ENCODE measurements at regions not wholly inside any gene's neighbourhood (a gene's known extent, or its start where the extent isn't known, plus 50 kb on each side); places are given as distances from the start of the nearest gene placed in this dataset.

DNA sequence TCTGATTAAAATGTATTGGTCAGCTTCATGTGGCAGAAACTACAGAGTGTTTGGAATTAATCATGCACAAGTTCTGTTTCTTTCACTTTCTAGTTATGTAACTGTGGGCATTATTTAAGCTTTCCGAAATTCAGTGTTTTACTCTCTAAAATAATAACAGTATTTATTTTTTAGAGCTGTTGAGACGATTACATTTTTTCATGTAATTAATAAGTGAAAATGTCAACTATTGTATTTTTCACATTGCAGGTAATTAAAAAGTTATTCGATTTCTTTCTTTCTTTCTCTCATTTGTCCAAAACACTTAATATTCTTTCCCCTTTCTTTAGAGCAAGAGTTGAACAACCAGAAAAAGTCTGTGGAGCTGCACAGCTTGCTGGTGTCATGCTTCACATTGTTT lies 559.4 kb upstream of the PCDH20 start:
- DNase-seq (ENCODE audit: low read depth) (no peak), FAIRE-seq (no peak)
- H3K4me1 ChIP-seq (ENCODE audit: insufficient read depth, low read length), result no peaks in the 10 kb centered on the region

DNA sequence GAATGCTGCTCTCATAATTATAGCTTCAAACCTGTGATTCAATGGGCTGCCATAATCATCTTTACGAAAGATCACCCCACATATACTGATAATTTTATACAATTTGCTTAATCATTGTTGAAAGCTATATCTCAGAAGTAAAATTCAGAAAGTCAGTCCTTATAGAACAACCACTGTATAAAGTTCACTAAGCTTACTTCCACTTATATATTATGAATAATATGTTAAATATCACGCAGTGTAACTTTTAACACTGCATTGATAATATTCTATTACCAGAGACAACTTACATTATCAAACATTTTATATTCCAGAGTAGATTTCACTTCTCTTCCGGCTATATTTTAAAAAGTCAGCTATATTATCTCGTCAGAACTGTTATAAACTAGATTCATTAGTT lies 550.1 kb upstream of the PCDH20 start:
- H3K27me3 Mint-ChIP-seq (ENCODE audit: low read depth, unreplicated experiment), result no peaks in the 10 kb centered on the region
- H2AFZ ChIP-seq (ENCODE audit: low read depth, low read length), result no peak overlapping the region
- DNase-seq (ENCODE audit: low read depth) (no peak), FAIRE-seq (no peak)
- no peak overlapping the region for H3K27ac ChIP-seq (ENCODE audit: low read depth, low read length)
- no peaks in the 10 kb centered on the region for H3K36me3 Mint-ChIP-seq (ENCODE audit: low read depth, unreplicated experiment)
- TF ChIP-seq CTCF (IDR thresholded peaks at IDR 0.05; ENCODE audit: insufficient read depth, low read depth, low read length), result no peak
- no peak for TF ChIP-seq EZH2 (IDR thresholded peaks at IDR 0.05; ENCODE audit: insufficient read depth, low read length)
- no peaks in the 10 kb centered on the region for H3K4me1 ChIP-seq (ENCODE audit: insufficient read depth, low read length)
- no peaks in the 10 kb centered on the region for H3K79me2 ChIP-seq (ENCODE audit: insufficient read depth, low read length)
- no peaks in the 10 kb centered on the region for H3K27me3 ChIP-seq (ENCODE audit: insufficient read depth, low read length)
- H3K4me3 ChIP-seq (ENCODE audit: insufficient read depth, low read depth, low read length), result no peak overlapping the region
- no peak overlapping the region for H3K27ac Mint-ChIP-seq (ENCODE audit: unreplicated experiment)
- no peak overlapping the region for H3K4me2 ChIP-seq (ENCODE audit: low read length)
- no peaks in the 10 kb centered on the region for H3K4me1 Mint-ChIP-seq (ENCODE audit: low read depth, unreplicated experiment)
- H3K9me3 Mint-ChIP-seq (ENCODE audit: unreplicated experiment), result no peaks in the 10 kb centered on the region
- no peaks in the 10 kb centered on the region for H3K36me3 ChIP-seq (ENCODE audit: insufficient read depth, low read length)
- H3K9me3 ChIP-seq (ENCODE audit: insufficient read depth, low read depth, low read length), result no peaks in the 10 kb centered on the region
- no peak overlapping the region for H3K9ac ChIP-seq (ENCODE audit: low read length)
- no peaks in the 10 kb centered on the region for H4K20me1 ChIP-seq (ENCODE audit: insufficient read depth, low read length)
- no peak overlapping the region for H3K4me3 Mint-ChIP-seq (ENCODE audit: unreplicated experiment)

More for the DNA sequence above, 559.4 kb upstream of the PCDH20 start:
- Mint-ChIP-seq H3K36me3 (ENCODE audit: low read depth, unreplicated experiment) (no peaks in the 10 kb centered on the region), H3K4me1 (ENCODE audit: low read depth, unreplicated experiment) (no peaks in the 10 kb centered on the region), H3K27me3 (ENCODE audit: low read depth, unreplicated experiment) (no peaks in the 10 kb centered on the region), H3K4me3 (ENCODE audit: unreplicated experiment) (no peak overlapping the region), H3K9me3 (ENCODE audit: unreplicated experiment) (no peaks in the 10 kb centered on the region), H3K27ac (ENCODE audit: unreplicated experiment) (no peak overlapping the region)
- H4K20me1 ChIP-seq (ENCODE audit: insufficient read depth, low read length), result no peaks in the 10 kb centered on the region
- no peak overlapping the region for H2AFZ ChIP-seq (ENCODE audit: low read depth, low read length)
- H3K79me2 ChIP-seq (ENCODE audit: insufficient read depth, low read length), result no peaks in the 10 kb centered on the region
- H3K27ac ChIP-seq (ENCODE audit: low read depth, low read length), result no peak overlapping the region
- no peaks in the 10 kb centered on the region for H3K9me3 ChIP-seq (ENCODE audit: insufficient read depth, low read depth, low read length)
- no peak overlapping the region for H3K4me3 ChIP-seq (ENCODE audit: insufficient read depth, low read depth, low read length)
- H3K4me2 ChIP-seq (ENCODE audit: low read length), result no peak overlapping the region
- no peak for TF ChIP-seq CTCF (IDR thresholded peaks at IDR 0.05; ENCODE audit: insufficient read depth, low read depth, low read length)
- TF ChIP-seq EZH2 (IDR thresholded peaks at IDR 0.05; ENCODE audit: insufficient read depth, low read length), result no peak
- no peaks in the 10 kb centered on the region for H3K27me3 ChIP-seq (ENCODE audit: insufficient read depth, low read length)
- no peak overlapping the region for H3K9ac ChIP-seq (ENCODE audit: low read length)
- H3K36me3 ChIP-seq (ENCODE audit: insufficient read depth, low read length), result no peaks in the 10 kb centered on the region

- Histone ChIP-seq H3K36me3 (ENCODE audit: insufficient read depth, low read length) (no peaks in the 10 kb centered on the region), H3K27ac (ENCODE audit: low read depth, low read length) (no peak overlapping the region), H3K9ac (ENCODE audit: low read length) (no peak overlapping the region), H3K4me3 (ENCODE audit: insufficient read depth, low read depth, low read length) (no peak overlapping the region), H4K20me1 (ENCODE audit: insufficient read depth, low read length) (no peaks in the 10 kb centered on the region), H3K4me1 (ENCODE audit: insufficient read depth, low read length) (no peaks in the 10 kb centered on the region), H3K27me3 (ENCODE audit: insufficient read depth, low read length) (no peaks in the 10 kb centered on the region), H3K79me2 (ENCODE audit: insufficient read depth, low read length) (no peaks in the 10 kb centered on the region), H3K9me3 (ENCODE audit: insufficient read depth, low read depth, low read length) (no peaks in the 10 kb centered on the region), H2AFZ (ENCODE audit: low read depth, low read length) (no peak overlapping the region), H3K4me2 (ENCODE audit: low read length) (no peak overlapping the region)
- no peaks in the 10 kb centered on the region for H3K4me1 Mint-ChIP-seq (ENCODE audit: low read depth, unreplicated experiment)
- H3K9me3 Mint-ChIP-seq (ENCODE audit: unreplicated experiment), result no peaks in the 10 kb centered on the region
- DNase-seq (ENCODE audit: low read depth), result no peak
- H3K27ac Mint-ChIP-seq (ENCODE audit: unreplicated experiment), result no peak overlapping the region
- no peak overlapping the region for H3K4me3 Mint-ChIP-seq (ENCODE audit: unreplicated experiment)
- TF ChIP-seq EZH2 (IDR thresholded peaks at IDR 0.05; ENCODE audit: insufficient read depth, low read length) (no peak), CTCF (IDR thresholded peaks at IDR 0.05; ENCODE audit: insufficient read depth, low read depth, low read length) (no peak)
- no peaks in the 10 kb centered on the region for H3K27me3 Mint-ChIP-seq (ENCODE audit: low read depth, unreplicated experiment)
- no peaks in the 10 kb centered on the region for H3K36me3 Mint-ChIP-seq (ENCODE audit: low read depth, unreplicated experiment)
- no peak for FAIRE-seq
These were observed 545.3 kb upstream of the PCDH20 start for GRCh38 chr13:61960981-61961380.

All from astrocyte (in vitro differentiated cells and primary cell).